Heart left ventricle (tissue), 16 donors: ENCODE measurements at regions not wholly inside any gene's neighbourhood (a gene's known extent, or its start where the extent isn't known, plus 50 kb on each side); places are given as distances from the start of the nearest gene placed in this dataset.
"Not testable (repeated sequence)": the region's sequence is repeated elsewhere in the genome, so short reads cannot be mapped to it uniquely, and the experiment has no call there.

ENCODE experiments used
- ATAC-seq, 4 donors: fragments of 200-7000 bp; cut with Tn5 transposase; one replicate each; pipeline ENCODE4 v1.9.1; 2020 to 2022; ENCODE audit warnings: moderate library complexity in 4 of 4, mild to moderate bottlenecking in 3 of 4, moderate number of reproducible peaks in 1 of 4
- DNase-seq, 5 donors: peaks; one replicate each; pipeline ENCODE4 v3.0.0-alpha.2; 2020
- H3K27ac ChIP-seq, 12 donors: fragments of 200-600 bp; sonication (generic) in 4 of 12; one replicate each; pipeline versions ENCODE4 v1.5.0 to v1.8.0; 2016 to 2022; ENCODE audit warnings: mild to moderate bottlenecking in 2 of 12
- H3K27me3 ChIP-seq, 9 donors: fragments of 200-600 bp; sonication (generic) in 2 of 9; one replicate each; pipeline versions ENCODE4 v1.5.1 to v1.8.0; 2016 to 2022; ENCODE audit warnings: mild to moderate bottlenecking in 3 of 9
- H3K36me3 ChIP-seq, 9 donors: fragments of 200-600 bp; sonication (generic) in 2 of 9; one replicate each; pipeline versions ENCODE4 v1.5.0 to v1.8.0; 2018 to 2022; ENCODE audit warnings: mild to moderate bottlenecking in 2 of 9
- H3K4me1 ChIP-seq, 12 donors: fragments of 200-600 bp; sonication (generic) in 4 of 12; one replicate each; pipeline versions ENCODE4 v1.5.0 to v1.8.0; 2016 to 2022; ENCODE audit warnings: mild to moderate bottlenecking in 3 of 12
- H3K4me3 ChIP-seq, 12 donors: fragments of 200-600 bp; sonication (generic) in 4 of 12; one replicate each; pipeline versions ENCODE4 v1.5.0 to v1.8.0; 2017 to 2022; ENCODE audit warnings: mild to moderate bottlenecking in 9 of 12, moderate library complexity in 4 of 12
- H3K9me3 ChIP-seq, 12 donors: fragments of 200-600 bp; sonication (generic) in 4 of 12; one replicate each; pipeline versions ENCODE4 v1.5.0 to v1.8.0; 2016 to 2022; ENCODE audit warnings: mild to moderate bottlenecking in 1 of 12
- CTCF ChIP-seq, 12 donors: fragments of 200-600 bp; sonication (generic) in 4 of 12; IDR thresholded peaks; one replicate each; pipeline versions ENCODE4 v1.5.0 to v1.8.0; 2018 to 2022; ENCODE audit warnings: antibody characterized with exemption in 12 of 12, mild to moderate bottlenecking in 5 of 12
- POLR2A ChIP-seq, 2 donors: fragments of 450-650 bp; IDR thresholded peaks; one replicate each; pipeline ENCODE4 v1.6.1; 2017; ENCODE audit warnings: antibody characterized with exemption in 2 of 2, mild to moderate bottlenecking in 2 of 2, moderate library complexity in 2 of 2
- WGBS, 4 donors: extraction: QIAGEN DNeasy Blood & Tissue Kit in 2 of 4; methylation state at CpG; one replicate each; pipeline versions ENCODE4 v1.1.5 to v1.1.7; 2013 to 2018; 5-methylcytosine and 5-hydroxymethylcytosine counted together
- intact Hi-C, 10 donors: fragments of 100-400 bp; cut with DNase I; formaldehyde crosslinking; loops; one replicate each; pipeline versions ENCODE4 v1.11.1 to v1.14.2; 2022
- donor health status: ischemic (EF 13 %, LVEDD 7.1; RV severe dilation, severe dysfunction).
- donor health status: healthy with polysubstance abuse.
- donor health status: DM: no; HTN: yes; CAD: no.
- donor health status: DM: no; HTN: no; CAD: no.
- donor health status: ischemic (EF 25% LVEDD 6.9; RV normal size, moderate dysfunction).
- donor health status: ischemic (EF 25% LVEDD 5.7; RV mildly dilated, moderate dysfunction).
- donor health status: healthy.
- donor health status: DM: yes; HTN: yes; CAD: no.
- donor health status: ischemic (EF 35%, LVEDD 5.7; RV mildly dilated, moderate dysfunction).
- donor health status: nonischemic (EF 11% LVEDD 7.7; RV severe dilation, severe dysfunction).
- donor health status: DM: yes; HTN: yes; CAD: no.
- donor health status: PGD.
- donor health status: ischemic (EF 29% LVEDD 5.4; RV normal size, mild dysfunction).
- donor health status: nonischemic (EF 23%, LVEDD 6.1; RV moderate dilation, normal function).

GRCh38 chr3:124648551-124648950 is 81.7 kb upstream of the UMPS start:
- TF ChIP-seq POLR2A (IDR thresholded peaks at IDR 0.05) = no peak
- no peak for TF ChIP-seq CTCF (IDR thresholded peaks at IDR 0.05)
- H3K4me3 ChIP-seq = no peak overlapping the region
- WGBS, 4 donors = 93 to 94% (median 93%) methylated on average over 2 of the region's 2 CpGs
- H3K36me3 ChIP-seq = peaks cover 0 to 46% (median 11%) of the 10 kb centered on the region in 9 donors
- ATAC-seq (no peak), DNase-seq (no peak)
- H3K27me3 ChIP-seq = no peaks in the 10 kb centered on the region
- H3K27ac ChIP-seq = no peak overlapping the region
- no peaks in the 10 kb centered on the region for H3K9me3 ChIP-seq
- intact Hi-C loops = no loop called here
- H3K4me1 ChIP-seq = peaks cover 0 to 14% (median 6%) of the 10 kb centered on the region in 12 donors

GRCh38 chr3:124650798-124651197 is 79.5 kb upstream of the UMPS start:
- ATAC-seq (no peak), DNase-seq (no peak)
- no peak overlapping the region for H3K4me3 ChIP-seq
- peaks cover 0 to 57% (median 16%) of the 10 kb centered on the region in 9 donors for H3K36me3 ChIP-seq
- H3K27me3 ChIP-seq = no peaks in the 10 kb centered on the region
- H3K4me1 ChIP-seq = peaks cover 0 to 34% (median 10%) of the 10 kb centered on the region in 12 donors
- H3K9me3 ChIP-seq = no peaks in the 10 kb centered on the region
- no peak for TF ChIP-seq CTCF (IDR thresholded peaks at IDR 0.05)
- TF ChIP-seq POLR2A (IDR thresholded peaks at IDR 0.05) = no peak
- intact Hi-C loops = no loop called here
- H3K27ac ChIP-seq = no peak overlapping the region
- WGBS, 4 donors = 68 to 80% (median 72%) methylated on average over 4 of the region's 4 CpGs

GRCh38 chr3:124651416-124651815 is 78.8 kb upstream of the UMPS start:
- ATAC-seq, H3K4me3 ChIP-seq, H3K27ac ChIP-seq, DNase-seq, intact Hi-C loops, H3K27me3 ChIP-seq, H3K9me3 ChIP-seq: not testable (repeated sequence)
- WGBS, 4 donors = 92 to 100% (median 97%) methylated on average over 1 of the region's 1 CpG
- peaks cover 0 to 34% (median 10%) of the 10 kb centered on the region in 12 donors for H3K4me1 ChIP-seq
- peaks cover 0 to 60% (median 19%) of the 10 kb centered on the region in 9 donors for H3K36me3 ChIP-seq

- Histone ChIP-seq H3K36me3 (peaks cover 0 to 64% (median 20%) of the 10 kb centered on the region in 9 donors), H3K27me3 (no peaks in the 10 kb centered on the region), H3K27ac (no peak overlapping the region), H3K4me3 (no peak overlapping the region), H3K4me1 (peaks cover 0 to 34% (median 10%) of the 10 kb centered on the region in 12 donors), H3K9me3 (no peaks in the 10 kb centered on the region)
- TF ChIP-seq CTCF (IDR thresholded peaks at IDR 0.05) (no peak), POLR2A (IDR thresholded peaks at IDR 0.05) (no peak)
- DNase-seq (no peak), ATAC-seq (no peak)
- intact Hi-C loops = no loop called here
Measured at GRCh38 chr3:124652009-124652408, 78.2 kb upstream of the UMPS start.
